ENCODE measurements at regions not wholly inside any gene's neighbourhood (a gene's known extent, or its start where the extent isn't known, plus 50 kb on each side); places are given as distances from the start of the nearest gene placed in this dataset.
"Not testable (repeated sequence)": the region's sequence is repeated elsewhere in the genome, so short reads cannot be mapped to it uniquely, and the experiment has no call there.

GRCh38 chr4:72797486-72797885 lies 228.5 kb upstream of the ADAMTS3 start:
- no peaks in the 10 kb centered on the region for H3K27me3 Mint-ChIP-seq
- no peaks in the 10 kb centered on the region for H3K36me3 Mint-ChIP-seq
- no peak for DNase-seq
- no peak overlapping the region for H3K27ac Mint-ChIP-seq
- POLR2A ChIA-PET = no interaction called here
- CTCF ChIA-PET = no interaction called here
- intact Hi-C loops (cut with micrococcal nuclease) = no loop called here
- no peaks in the 10 kb centered on the region for H3K4me1 Mint-ChIP-seq (ENCODE audit: low read depth)
- no peaks in the 10 kb centered on the region for H3K9me3 Mint-ChIP-seq
- no peak overlapping the region for H3K4me3 Mint-ChIP-seq

GRCh38 chr4:72791054-72791453 lies 222.0 kb upstream of the ADAMTS3 start:
- ChIA-PET CTCF (no interaction called here), POLR2A (no interaction called here)
- H3K4me1 Mint-ChIP-seq (ENCODE audit: low read depth) = no peaks in the 10 kb centered on the region
- H3K27me3 Mint-ChIP-seq = peaks cover 5% of the 10 kb centered on the region
- DNase-seq = no peak
- no peak overlapping the region for H3K27ac Mint-ChIP-seq
- H3K36me3 Mint-ChIP-seq = no peaks in the 10 kb centered on the region
- no peaks in the 10 kb centered on the region for H3K9me3 Mint-ChIP-seq
- intact Hi-C loops (cut with micrococcal nuclease) = no loop called here
- H3K4me3 Mint-ChIP-seq = no peak overlapping the region

- ChIA-PET POLR2A (no interaction called here), CTCF (no interaction called here)
- peaks cover 2% of the 10 kb centered on the region for H3K27me3 Mint-ChIP-seq
- no peaks in the 10 kb centered on the region for H3K4me1 Mint-ChIP-seq (ENCODE audit: low read depth)
- DNase-seq = no peak
- intact Hi-C loops (cut with micrococcal nuclease) = no loop called here
- H3K36me3 Mint-ChIP-seq = no peaks in the 10 kb centered on the region
- no peaks in the 10 kb centered on the region for H3K9me3 Mint-ChIP-seq
- no peak overlapping the region for H3K27ac Mint-ChIP-seq
- H3K4me3 Mint-ChIP-seq = no peak overlapping the region
Observed at GRCh38 chr4:72786401-72786990, 217.5 kb upstream of the ADAMTS3 start.

- CTCF ChIA-PET = no interaction called here
- Mint-ChIP-seq H3K27ac (no peak overlapping the region), H3K4me1 (ENCODE audit: low read depth) (no peaks in the 10 kb centered on the region), H3K4me3 (no peak overlapping the region), H3K9me3 (no peaks in the 10 kb centered on the region), H3K36me3 (no peaks in the 10 kb centered on the region), H3K27me3 (no peaks in the 10 kb centered on the region)
- no peak for DNase-seq
- intact Hi-C loops (cut with micrococcal nuclease) = no loop called here
- POLR2A ChIA-PET = no interaction called here
Observed at GRCh38 chr4:72779241-72779640, 210.2 kb upstream of the ADAMTS3 start.

- no peak overlapping the region for H3K27ac Mint-ChIP-seq
- no peaks in the 10 kb centered on the region for H3K9me3 Mint-ChIP-seq
- CTCF ChIA-PET = no interaction called here
- H3K27me3 Mint-ChIP-seq = no peaks in the 10 kb centered on the region
- DNase-seq = no peak
- H3K4me1 Mint-ChIP-seq (ENCODE audit: low read depth) = no peaks in the 10 kb centered on the region
- H3K4me3 Mint-ChIP-seq = no peak overlapping the region
- POLR2A ChIA-PET = no interaction called here
- H3K36me3 Mint-ChIP-seq = no peaks in the 10 kb centered on the region
- intact Hi-C loops (cut with micrococcal nuclease) = no loop called here
Observed at GRCh38 chr4:72777436-72777835, 208.4 kb upstream of the ADAMTS3 start.

GRCh38 chr4:72770708-72771107 lies 201.7 kb upstream of the ADAMTS3 start:
- no peak for DNase-seq
- Mint-ChIP-seq H3K4me3 (no peak overlapping the region), H3K27ac (no peak overlapping the region), H3K9me3 (no peaks in the 10 kb centered on the region), H3K4me1 (ENCODE audit: low read depth) (no peaks in the 10 kb centered on the region), H3K36me3 (no peaks in the 10 kb centered on the region), H3K27me3 (no peaks in the 10 kb centered on the region)
- CTCF ChIA-PET = no interaction called here
- POLR2A ChIA-PET = no interaction called here
- intact Hi-C loops (cut with micrococcal nuclease) = no loop called here

GRCh38 chr4:72768364-72768763 lies 199.3 kb upstream of the ADAMTS3 start:
- intact Hi-C loops (cut with micrococcal nuclease) = no loop called here
- Mint-ChIP-seq H3K27ac (no peak overlapping the region), H3K4me3 (no peak overlapping the region), H3K27me3 (peaks cover 3% of the 10 kb centered on the region), H3K9me3 (no peaks in the 10 kb centered on the region), H3K36me3 (no peaks in the 10 kb centered on the region), H3K4me1 (ENCODE audit: low read depth) (no peaks in the 10 kb centered on the region)
- POLR2A ChIA-PET = interaction anchor here (0.6 kb wide), 1 partner anchor 93 kb away, joined by 3 read pairs; no protein-coding TSS in a partner anchor
- DNase-seq = no peak
- CTCF ChIA-PET = no interaction called here

GRCh38 chr4:72767618-72768302 lies 198.7 kb upstream of the ADAMTS3 start:
- no peaks in the 10 kb centered on the region for H3K9me3 Mint-ChIP-seq
- H3K4me1 Mint-ChIP-seq (ENCODE audit: low read depth) = no peaks in the 10 kb centered on the region
- H3K36me3 Mint-ChIP-seq = no peaks in the 10 kb centered on the region
- H3K4me3 Mint-ChIP-seq = no peak overlapping the region
- ChIA-PET CTCF (interaction anchor here (0.5 kb wide), 1 partner anchor 240 kb away, joined by 5 read pairs; no protein-coding TSS in a partner anchor), POLR2A (no interaction called here)
- intact Hi-C loops (cut with micrococcal nuclease) = no loop called here
- no peak for DNase-seq
- peaks cover 3% of the 10 kb centered on the region for H3K27me3 Mint-ChIP-seq
- no peak overlapping the region for H3K27ac Mint-ChIP-seq

GRCh38 chr4:72765788-72766187 lies 196.8 kb upstream of the ADAMTS3 start:
- H3K9me3 Mint-ChIP-seq; H3K4me1 Mint-ChIP-seq (ENCODE audit: low read depth); H3K27ac Mint-ChIP-seq; H3K36me3 Mint-ChIP-seq; CTCF ChIA-PET; H3K4me3 Mint-ChIP-seq; POLR2A ChIA-PET; DNase-seq; intact Hi-C loops (cut with micrococcal nuclease); H3K27me3 Mint-ChIP-seq: not testable (repeated sequence)

GRCh38 chr4:72761368-72762038 lies 192.5 kb upstream of the ADAMTS3 start:
- ChIA-PET CTCF (no interaction called here), POLR2A (no interaction called here)
- intact Hi-C loops (cut with micrococcal nuclease) = no loop called here
- Mint-ChIP-seq H3K9me3 (peaks cover 6% of the 10 kb centered on the region), H3K27ac (no peak overlapping the region), H3K4me3 (no peak overlapping the region), H3K4me1 (ENCODE audit: low read depth) (no peaks in the 10 kb centered on the region), H3K36me3 (no peaks in the 10 kb centered on the region), H3K27me3 (peaks cover 3% of the 10 kb centered on the region)
- no peak for DNase-seq

- POLR2A ChIA-PET; CTCF ChIA-PET; H3K4me3 Mint-ChIP-seq; H3K27me3 Mint-ChIP-seq; H3K36me3 Mint-ChIP-seq; DNase-seq; H3K27ac Mint-ChIP-seq; H3K4me1 Mint-ChIP-seq (ENCODE audit: low read depth); intact Hi-C loops (cut with micrococcal nuclease): not testable (repeated sequence)
- H3K9me3 Mint-ChIP-seq = peaks cover 38% of the 10 kb centered on the region
Observed at GRCh38 chr4:72753414-72753813, 184.4 kb upstream of the ADAMTS3 start.

- peaks cover under 1% of the 10 kb centered on the region for H3K9me3 Mint-ChIP-seq
- DNase-seq = no peak
- no peak overlapping the region for H3K27ac Mint-ChIP-seq
- H3K36me3 Mint-ChIP-seq = no peaks in the 10 kb centered on the region
- peaks cover 3% of the 10 kb centered on the region for H3K4me1 Mint-ChIP-seq (ENCODE audit: low read depth)
- CTCF ChIA-PET = no interaction called here
- intact Hi-C loops (cut with micrococcal nuclease) = no loop called here
- H3K4me3 Mint-ChIP-seq = no peak overlapping the region
- POLR2A ChIA-PET = no interaction called here
- peaks cover 3% of the 10 kb centered on the region for H3K27me3 Mint-ChIP-seq
Observed at GRCh38 chr4:72744103-72744725, 175.2 kb upstream of the ADAMTS3 start.

GRCh38 chr4:72743078-72743477 lies 174.1 kb upstream of the ADAMTS3 start:
- Mint-ChIP-seq H3K4me1 (ENCODE audit: low read depth) (peaks cover 3% of the 10 kb centered on the region), H3K27me3 (peaks cover 3% of the 10 kb centered on the region), H3K9me3 (no peaks in the 10 kb centered on the region), H3K27ac (no peak overlapping the region), H3K4me3 (no peak overlapping the region), H3K36me3 (no peaks in the 10 kb centered on the region)
- intact Hi-C loops (cut with micrococcal nuclease) = no loop called here
- no peak for DNase-seq
- POLR2A ChIA-PET = no interaction called here
- CTCF ChIA-PET = no interaction called here

All from activated CD4-positive, alpha-beta memory T cell treated with anti-CD3 and anti-CD28 coated beads for 36 hours (primary cell).